Endothelial cell (in vitro differentiated cells): ENCODE measurements at regions not wholly inside any gene's neighbourhood (a gene's known extent, or its start where the extent isn't known, plus 50 kb on each side); places are given as distances from the start of the nearest gene placed in this dataset.

Experiments used
- DNase-seq: peaks from one replicate; pipeline ENCODE4 v3.0.0; 2021; ENCODE audit warnings: low spot score
- H3K27ac Mint-ChIP-seq: one replicate; pipeline ENCODE4 v1.8.0; 2021; ENCODE audit warnings: mixed read lengths, inconsistent platforms; ENCODE audit not compliant: unreplicated experiment
- H3K27me3 Mint-ChIP-seq: one replicate; pipeline ENCODE4 v1.8.0; 2021; ENCODE audit warnings: mild to moderate bottlenecking, moderate library complexity, mixed read lengths, inconsistent platforms; ENCODE audit not compliant: unreplicated experiment
- H3K36me3 Mint-ChIP-seq: one replicate; pipeline ENCODE4 v1.8.0; 2021; ENCODE audit warnings: mild to moderate bottlenecking, low read depth, mixed read lengths, inconsistent platforms; ENCODE audit not compliant: unreplicated experiment
- H3K4me1 Mint-ChIP-seq: one replicate; pipeline ENCODE4 v1.8.0; 2021; ENCODE audit warnings: mild to moderate bottlenecking, mixed read lengths, inconsistent platforms; ENCODE audit not compliant: unreplicated experiment
- H3K4me3 Mint-ChIP-seq: one replicate; pipeline ENCODE4 v1.8.0; 2021; ENCODE audit warnings: mild to moderate bottlenecking, mixed read lengths, inconsistent platforms; ENCODE audit not compliant: unreplicated experiment
- H3K9me3 Mint-ChIP-seq: one replicate; pipeline ENCODE4 v1.8.0; 2021; ENCODE audit warnings: mixed read lengths, inconsistent platforms; ENCODE audit not compliant: unreplicated experiment
- CTCF ChIP-seq: fragments of 200-600 bp; sonication (generic); IDR thresholded peaks from one replicate; pipeline ENCODE4 v1.5.0; 2021; ENCODE audit warnings: antibody characterized with exemption; ENCODE audit not compliant: unreplicated experiment

- no peak for TF ChIP-seq CTCF
- no peaks in the 10 kb centered on the region for H3K36me3 Mint-ChIP-seq
- H3K27ac Mint-ChIP-seq: no peak overlapping the region
- no peaks in the 10 kb centered on the region for H3K4me1 Mint-ChIP-seq
- H3K27me3 Mint-ChIP-seq: no peaks in the 10 kb centered on the region
- no peak overlapping the region for H3K4me3 Mint-ChIP-seq
- DNase-seq: no peak
- H3K9me3 Mint-ChIP-seq: no peaks in the 10 kb centered on the region
These were observed 52.5 kb upstream of the E2F3 start for GRCh38 chr6:20349225-20349624.

DNA sequence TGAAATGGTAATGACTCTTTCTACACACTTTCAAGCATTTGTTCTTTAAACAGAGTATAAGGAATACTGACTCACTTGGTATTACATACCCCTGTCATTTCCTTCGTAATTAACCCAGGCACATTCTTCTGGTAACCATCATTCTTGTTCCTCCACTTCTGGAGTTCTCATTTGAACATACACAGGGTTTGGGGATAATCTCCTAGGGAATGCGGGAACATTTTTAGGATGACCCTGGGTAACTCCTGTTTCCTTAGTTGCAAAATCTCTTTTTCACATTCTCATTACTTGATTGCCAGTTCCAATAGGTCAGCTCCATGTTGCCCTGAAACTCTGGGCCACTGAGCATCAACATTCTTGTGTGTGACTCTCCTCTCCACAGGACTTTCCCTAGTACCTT lies 51.5 kb upstream of the E2F3 start:
- no peak for DNase-seq
- no peak for TF ChIP-seq CTCF
- no peaks in the 10 kb centered on the region for H3K27me3 Mint-ChIP-seq
- no peak overlapping the region for H3K27ac Mint-ChIP-seq
- no peaks in the 10 kb centered on the region for H3K36me3 Mint-ChIP-seq
- no peak overlapping the region for H3K4me3 Mint-ChIP-seq
- no peaks in the 10 kb centered on the region for H3K9me3 Mint-ChIP-seq
- H3K4me1 Mint-ChIP-seq: no peaks in the 10 kb centered on the region

GRCh38 chr6:20351534-20351933 lies 50.1 kb upstream of the E2F3 start:
- Mint-ChIP-seq H3K4me3 (no peak overlapping the region), H3K27me3 (no peaks in the 10 kb centered on the region), H3K9me3 (no peaks in the 10 kb centered on the region), H3K27ac (no peak overlapping the region), H3K4me1 (no peaks in the 10 kb centered on the region), H3K36me3 (no peaks in the 10 kb centered on the region)
- no peak for TF ChIP-seq CTCF
- no peak for DNase-seq
